Spleen (tissue), 7 donors: ENCODE measurements at regions not wholly inside any gene's neighbourhood (a gene's known extent, or its start where the extent isn't known, plus 50 kb on each side); places are given as distances from the start of the nearest gene placed in this dataset.
"Not testable (repeated sequence)": the region's sequence is repeated elsewhere in the genome, so short reads cannot be mapped to it uniquely, and the experiment has no call there.

ENCODE experiments used
- CTCF ChIP-seq, 11 experiments: fragments of 200-600 bp in 7 of 11; fragments of 450-650 bp in 4 of 11; sonication (generic) in 4 of 11; IDR thresholded peaks in 8 of 11; conservative IDR thresholded peaks in 3 of 11; 1 replicate in 7 of 11; 2 replicates in 4 of 11; pipeline versions ENCODE4 v1.4.0 to v1.8.0; 2016 to 2021; ENCODE audit warnings: antibody characterized with exemption in 11 of 11, inconsistent platforms in 4 of 11, mild to moderate bottlenecking in 1 of 11
- POLR2A ChIP-seq, 3 donors: fragments of 450-650 bp; IDR thresholded peaks; one replicate each; pipeline ENCODE4 v1.5.1; 2017; ENCODE audit warnings: antibody characterized with exemption in 3 of 3, mild to moderate bottlenecking in 1 of 3
- donor health status: DM: no; HTN: no; CAD: no; lungs with moderate emphysema.
- donor health status: DM: no; HTN: no; CAD: no.
- donor health status: DM: no; HTN: no; CAD: no.

- TF ChIP-seq POLR2A (IDR thresholded peaks at IDR 0.05); CTCF (IDR thresholded peaks at IDR 0.05 in 8 of 11, conservative IDR thresholded peaks at IDR 0.05 in 3 of 11): not testable (repeated sequence)
Measured at GRCh38 chr6:106857310-106857709, 117.2 kb downstream of the CD24 start.
